Skeletal muscle satellite cell (primary cell): ENCODE measurements at regions not wholly inside any gene's neighbourhood (a gene's known extent, or its start where the extent isn't known, plus 50 kb on each side); places are given as distances from the start of the nearest gene placed in this dataset.

Source experiments
- H3K27me3 ChIP-seq: 2 replicates; pipeline ENCODE4 v1.7.0; 2013; ENCODE audit warnings: low read length; ENCODE audit not compliant: control insufficient read depth, insufficient read depth
- H3K36me3 ChIP-seq: 2 replicates; pipeline ENCODE4 v1.7.0; 2013; ENCODE audit warnings: mild to moderate bottlenecking, control low read depth, low read length; ENCODE audit not compliant: insufficient read depth
- H3K4me1 ChIP-seq: 2 replicates; pipeline ENCODE4 v1.7.0; 2013; ENCODE audit warnings: low read length; ENCODE audit not compliant: control insufficient read depth, insufficient read depth
- H3K4me2 ChIP-seq: 2 replicates; pipeline ENCODE4 v1.7.0; 2013; ENCODE audit warnings: mild to moderate bottlenecking, low read length
- H3K4me3 ChIP-seq: 2 replicates; pipeline ENCODE4 v1.7.0; 2013; ENCODE audit warnings: low read length
- H3K9ac ChIP-seq: 2 replicates; pipeline ENCODE4 v1.7.0; 2013; ENCODE audit warnings: mild to moderate bottlenecking, low read depth, low read length, moderate library complexity
- H3K9me3 ChIP-seq: replicated peaks from 2 replicates; pipeline ENCODE4 v1.7.0; 2013; ENCODE audit warnings: mild to moderate bottlenecking, control low read depth, low read length

DNA sequence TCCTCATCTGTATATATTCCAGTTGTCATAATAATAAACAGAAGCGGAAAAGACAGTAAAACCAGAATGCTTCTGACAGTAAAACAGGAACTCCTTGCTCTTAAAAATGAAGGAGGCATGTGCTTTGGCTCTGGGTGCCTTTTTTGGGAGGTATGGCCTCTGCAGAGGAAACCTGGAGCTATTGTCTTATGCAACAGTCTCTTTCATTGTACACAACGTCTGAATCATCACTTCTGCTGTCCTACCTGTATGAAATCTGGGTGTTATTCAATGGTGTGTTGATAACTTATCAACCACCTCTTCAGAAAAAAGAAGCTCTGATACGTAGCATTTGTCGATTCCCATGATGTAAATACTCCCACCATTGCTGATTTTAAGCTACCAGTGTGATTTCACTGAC, 64.8 kb downstream of the CDCA7 start:
- Histone ChIP-seq H3K9ac (no peak overlapping the region), H3K27me3 (peaks cover 30% of the 10 kb centered on the region), H3K4me2 (no peak overlapping the region), H3K36me3 (no peaks in the 10 kb centered on the region), H3K4me1 (peaks cover 5% of the 10 kb centered on the region), H3K4me3 (no peak overlapping the region), H3K9me3 (no peaks in the 10 kb centered on the region)

DNA sequence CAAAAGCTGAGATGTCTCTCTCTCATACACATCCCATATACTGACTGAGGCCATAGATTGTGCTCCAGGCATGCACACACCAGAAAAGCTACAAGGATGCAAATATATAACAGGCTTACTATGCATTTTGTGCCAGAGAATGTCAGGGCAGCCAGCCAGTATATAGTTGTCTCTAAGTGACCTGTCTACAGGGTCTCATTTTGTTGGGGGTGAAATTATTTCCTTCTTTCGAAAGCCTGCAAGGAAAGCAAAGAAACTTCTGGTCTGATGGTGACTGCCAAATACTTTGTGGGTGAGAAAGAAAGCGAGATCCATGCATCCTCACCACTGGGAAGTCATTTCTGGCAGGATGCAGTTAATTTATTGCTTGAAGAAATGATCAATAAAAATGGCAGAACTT, 70.2 kb downstream of the CDCA7 start:
- Histone ChIP-seq H3K4me2 (no peak overlapping the region), H3K9me3 (no peaks in the 10 kb centered on the region), H3K9ac (no peak overlapping the region), H3K4me3 (no peak overlapping the region), H3K4me1 (peaks cover 4% of the 10 kb centered on the region), H3K27me3 (peaks cover 25% of the 10 kb centered on the region), H3K36me3 (no peaks in the 10 kb centered on the region)

DNA sequence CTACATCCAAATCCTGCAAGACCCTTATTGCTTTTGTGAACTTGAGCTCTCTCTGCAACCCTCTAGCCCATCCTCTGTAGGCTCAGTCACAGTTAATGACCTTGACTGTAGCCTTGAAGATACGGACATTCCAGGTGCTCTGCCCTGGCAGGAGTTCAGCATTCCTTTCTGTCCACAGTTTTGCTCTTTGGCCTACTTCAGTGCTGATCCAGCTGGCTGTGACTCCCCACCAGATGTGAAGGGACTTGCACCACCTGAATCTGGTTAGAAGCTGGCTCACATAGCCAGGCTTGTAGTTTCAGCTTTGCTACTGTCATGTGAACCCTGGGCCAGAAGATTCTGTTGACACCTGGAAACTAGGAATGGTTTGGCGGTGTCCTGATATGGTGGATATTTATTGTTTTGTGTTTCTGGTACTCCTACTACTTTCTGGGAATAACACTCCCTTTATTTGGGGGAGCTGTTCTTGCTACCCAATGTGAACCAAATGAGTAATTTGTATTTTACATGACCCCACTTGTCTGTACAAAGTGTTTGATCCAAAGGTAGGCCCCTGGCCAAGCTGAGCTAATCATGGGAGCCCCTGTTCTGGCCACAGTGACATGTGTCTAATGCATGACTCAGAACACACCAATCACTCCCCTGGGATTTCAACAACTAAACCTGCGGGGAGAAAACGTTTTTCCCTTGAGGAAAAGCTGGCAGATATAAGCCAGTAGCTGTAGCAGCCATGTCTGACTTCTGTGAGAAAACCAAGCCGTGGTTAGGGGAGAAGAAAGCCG, 73.4 kb downstream of the CDCA7 start:
- Histone ChIP-seq H3K9me3 (no peaks in the 10 kb centered on the region), H3K4me1 (peaks cover 20% of the 10 kb centered on the region), H3K4me3 (no peak overlapping the region), H3K27me3 (peaks cover 2% of the 10 kb centered on the region), H3K36me3 (no peaks in the 10 kb centered on the region), H3K9ac (no peak overlapping the region), H3K4me2 (no peak overlapping the region)

DNA sequence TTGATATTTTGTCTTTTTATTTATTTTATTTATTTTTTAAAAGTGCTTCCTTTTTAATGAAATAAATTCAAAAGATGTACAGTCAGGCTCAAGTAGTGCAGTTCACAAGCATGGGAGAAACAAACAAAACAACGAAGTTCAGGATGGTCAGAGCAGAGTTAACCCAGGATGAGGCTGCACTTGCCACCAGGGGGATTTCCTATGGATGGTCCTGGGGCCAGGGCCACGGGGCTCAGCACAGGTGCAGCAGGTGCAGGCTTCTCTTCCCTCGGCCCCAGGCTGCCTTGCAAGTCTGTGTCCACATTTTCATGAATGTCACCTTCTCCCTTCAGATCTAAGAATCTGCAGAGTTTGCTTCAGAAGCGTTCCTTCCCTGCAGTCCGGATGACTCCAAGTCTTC, 76.5 kb downstream of the CDCA7 start:
- Histone ChIP-seq H3K4me2 (no peak overlapping the region), H3K27me3 (peaks cover 4% of the 10 kb centered on the region), H3K4me3 (no peak overlapping the region), H3K4me1 (peaks cover 20% of the 10 kb centered on the region), H3K9ac (no peak overlapping the region), H3K9me3 (no peaks in the 10 kb centered on the region), H3K36me3 (no peaks in the 10 kb centered on the region)

DNA sequence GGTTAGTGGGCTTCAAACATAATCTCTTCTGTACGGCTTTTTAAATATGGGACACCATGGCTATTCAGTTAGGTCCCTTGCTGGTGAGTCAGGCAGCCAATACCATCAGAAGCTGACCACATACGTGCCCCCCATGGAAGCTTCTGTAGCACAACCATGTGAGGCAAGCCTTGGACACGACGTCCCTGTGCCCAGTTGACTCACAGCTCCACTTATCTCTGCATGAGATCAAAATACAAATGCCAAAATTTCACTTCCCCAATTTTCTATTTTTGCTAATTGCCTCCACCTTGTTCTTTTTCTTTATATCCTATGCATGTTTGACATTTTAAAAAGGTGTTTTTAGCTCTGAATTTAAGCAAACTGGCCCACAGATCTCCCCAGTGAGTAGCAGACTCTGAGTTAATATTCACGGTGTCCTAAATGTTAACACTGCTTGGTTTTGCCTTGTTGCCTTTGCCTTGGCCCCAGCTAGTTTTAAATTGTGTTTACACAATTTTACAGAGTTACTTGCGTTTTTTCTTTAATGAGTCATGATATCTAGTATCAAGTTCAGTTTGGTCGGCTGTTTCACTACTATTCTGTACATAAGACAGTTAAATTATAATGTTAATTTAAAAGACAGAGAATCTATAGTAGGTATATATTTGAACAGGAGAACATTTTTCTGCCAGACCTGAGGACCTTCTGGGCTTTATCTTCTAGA, 77.5 kb downstream of the CDCA7 start:
- Histone ChIP-seq H3K4me2 (peak overlapping the region; percentile 30), H3K9me3 (no peaks in the 10 kb centered on the region)

DNA sequence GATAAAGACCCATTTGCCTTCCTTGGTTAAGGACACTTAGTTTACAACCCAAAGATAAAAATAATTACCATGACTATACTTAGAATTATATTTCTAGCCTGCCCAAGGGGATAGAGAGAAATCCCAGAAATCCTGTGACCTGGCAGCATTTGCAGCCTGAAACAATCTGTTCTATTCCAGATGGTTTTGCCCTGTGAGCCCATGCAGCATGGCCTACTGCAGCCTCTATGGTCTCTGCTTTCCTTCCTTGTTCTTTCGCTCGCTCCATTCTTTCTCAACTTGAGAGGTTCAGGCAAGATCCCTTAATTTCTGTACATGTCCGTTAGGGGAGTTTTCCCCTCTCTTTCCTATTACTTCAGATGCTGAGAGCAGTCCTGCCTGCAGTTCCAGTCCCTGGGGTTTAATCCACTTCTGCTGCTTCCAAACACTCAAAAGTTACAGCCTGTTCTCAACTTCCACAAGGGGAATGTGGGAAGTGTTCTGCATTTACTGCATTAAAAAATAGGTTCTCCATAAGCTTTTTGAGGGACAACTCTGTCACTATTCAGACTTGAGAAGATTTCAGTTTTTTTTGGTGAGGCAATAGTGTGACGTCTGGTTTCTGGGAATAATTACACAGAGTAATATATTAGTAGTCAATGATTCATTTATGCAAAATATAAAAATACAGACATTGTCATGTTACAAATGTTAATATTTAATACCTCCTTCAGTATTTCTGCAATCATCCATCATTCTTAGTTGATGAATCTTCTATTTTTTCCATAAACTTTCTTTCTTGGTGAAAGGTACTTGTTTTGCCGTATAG, 80.3 kb downstream of the CDCA7 start:
- Histone ChIP-seq H3K9ac (no peak overlapping the region), H3K9me3 (no peaks in the 10 kb centered on the region), H3K4me1 (peaks cover 16% of the 10 kb centered on the region), H3K27me3 (peaks cover 6% of the 10 kb centered on the region), H3K4me2 (no peak overlapping the region), H3K4me3 (no peak overlapping the region), H3K36me3 (no peaks in the 10 kb centered on the region)

More for the DNA sequence above, 77.5 kb downstream of the CDCA7 start:
- Histone ChIP-seq H3K9ac (no peak overlapping the region), H3K4me3 (no peak overlapping the region), H3K36me3 (no peaks in the 10 kb centered on the region), H3K27me3 (peaks cover 4% of the 10 kb centered on the region), H3K4me1 (peaks cover 20% of the 10 kb centered on the region)

DNA sequence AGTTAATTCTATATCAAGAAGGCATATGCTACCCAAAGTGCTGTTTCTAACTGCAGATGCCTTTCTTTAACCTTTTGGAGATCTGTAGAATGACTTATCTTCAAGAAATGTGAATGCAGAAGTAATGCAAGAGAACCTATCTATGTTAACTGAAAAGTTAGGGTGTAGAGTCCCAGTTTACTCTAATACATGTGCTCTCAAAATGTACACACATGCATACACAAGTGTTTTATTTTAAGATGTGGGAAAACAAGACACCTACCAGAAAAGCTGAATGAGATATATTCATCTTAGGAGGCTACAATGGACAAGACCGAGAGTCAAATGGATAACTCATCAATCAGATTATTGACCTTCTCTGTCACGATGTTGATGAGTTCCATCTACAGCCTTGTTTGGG, 80.9 kb downstream of the CDCA7 start:
- H3K9me3 ChIP-seq, result no peaks in the 10 kb centered on the region
- peaks cover 6% of the 10 kb centered on the region for H3K27me3 ChIP-seq
- H3K4me1 ChIP-seq, result peaks cover 16% of the 10 kb centered on the region
- no peak overlapping the region for H3K4me3 ChIP-seq
- no peak overlapping the region for H3K4me2 ChIP-seq
- H3K9ac ChIP-seq, result no peak overlapping the region
- no peaks in the 10 kb centered on the region for H3K36me3 ChIP-seq

DNA sequence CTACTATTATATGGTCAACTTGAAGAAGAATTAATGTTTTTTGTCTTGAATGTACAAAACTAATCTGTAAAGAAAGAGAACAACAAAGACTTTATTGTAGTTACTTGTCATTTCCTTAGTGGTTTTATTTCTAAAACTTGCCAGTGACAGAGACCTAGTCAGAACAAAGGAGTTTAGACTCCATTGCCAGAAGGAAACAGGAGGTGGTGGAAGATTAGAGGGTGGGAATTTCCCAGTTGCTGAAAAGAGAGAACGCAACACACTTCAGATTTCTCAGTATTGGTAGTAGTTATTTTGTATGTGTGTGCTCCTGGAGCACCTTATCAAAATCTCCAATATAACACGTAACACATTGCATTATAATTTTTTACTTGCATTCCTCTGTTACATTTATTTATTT, 81.4 kb downstream of the CDCA7 start:
- Histone ChIP-seq H3K27me3 (peaks cover 10% of the 10 kb centered on the region), H3K4me2 (no peak overlapping the region), H3K4me1 (peaks cover 16% of the 10 kb centered on the region), H3K9me3 (no peaks in the 10 kb centered on the region), H3K36me3 (no peaks in the 10 kb centered on the region), H3K9ac (no peak overlapping the region), H3K4me3 (no peak overlapping the region)

DNA sequence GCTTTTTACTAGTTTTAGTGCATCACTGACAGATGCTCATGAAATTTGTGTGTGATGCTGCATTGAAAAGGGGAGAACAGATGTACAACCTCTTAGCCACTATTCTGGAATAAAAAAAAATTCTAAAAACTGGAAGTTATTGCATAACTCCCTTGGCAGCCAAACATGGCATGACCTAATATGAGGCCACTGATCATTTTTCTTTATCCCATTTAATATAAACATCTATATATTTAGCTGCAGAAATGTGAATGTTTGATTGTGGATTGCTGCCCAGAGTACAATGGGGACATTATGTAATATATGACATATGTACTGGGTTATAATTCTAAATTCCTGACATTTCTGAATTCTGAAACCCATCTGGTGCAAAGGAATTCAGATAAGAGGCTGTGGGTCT, 86.5 kb downstream of the CDCA7 start:
- Histone ChIP-seq H3K9me3 (no peaks in the 10 kb centered on the region), H3K4me3 (no peak overlapping the region), H3K4me2 (no peak overlapping the region), H3K4me1 (no peaks in the 10 kb centered on the region), H3K9ac (no peak overlapping the region), H3K27me3 (peaks cover 32% of the 10 kb centered on the region), H3K36me3 (no peaks in the 10 kb centered on the region)

DNA sequence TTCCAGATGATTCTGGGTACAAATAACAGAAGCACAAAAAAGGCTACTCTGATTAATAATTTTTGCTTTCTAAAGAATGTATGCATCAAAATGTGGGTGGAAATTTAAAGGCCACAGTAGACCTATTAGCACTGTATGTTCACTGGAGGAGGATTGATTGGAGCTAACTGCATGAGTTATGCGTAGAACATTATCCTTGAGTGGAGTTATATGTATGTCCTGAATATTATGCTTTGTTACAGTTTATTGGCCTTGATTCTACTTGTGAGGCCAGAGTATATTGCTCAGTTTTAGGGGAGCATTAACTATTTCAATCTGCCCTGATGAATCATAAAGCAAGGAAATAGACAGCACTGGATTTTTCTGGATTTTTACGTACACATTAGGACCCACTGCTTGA, 87.9 kb downstream of the CDCA7 start:
- no peaks in the 10 kb centered on the region for H3K4me1 ChIP-seq
- H3K4me2 ChIP-seq, result no peak overlapping the region
- H3K4me3 ChIP-seq, result no peak overlapping the region
- H3K9me3 ChIP-seq, result no peaks in the 10 kb centered on the region
- no peaks in the 10 kb centered on the region for H3K36me3 ChIP-seq
- no peak overlapping the region for H3K9ac ChIP-seq
- H3K27me3 ChIP-seq, result peaks cover 32% of the 10 kb centered on the region

DNA sequence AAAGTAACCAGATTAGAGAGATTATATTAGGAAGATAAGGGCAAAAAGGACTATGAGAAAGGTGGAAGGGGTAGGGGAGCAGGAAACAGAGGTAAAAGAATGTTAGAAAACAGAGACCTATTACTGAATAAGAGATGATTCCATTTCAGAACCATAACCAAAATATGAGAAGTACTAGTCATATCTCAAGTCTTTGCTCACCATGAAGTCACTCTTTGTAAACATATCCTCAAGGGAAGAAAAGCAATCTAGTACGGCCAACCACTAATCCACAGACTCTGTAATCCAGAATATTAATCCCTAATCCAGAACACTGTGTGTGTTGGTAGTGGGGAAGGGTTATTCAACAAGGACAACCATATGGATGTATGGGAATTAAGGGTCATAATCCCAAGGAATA, 92.0 kb downstream of the CDCA7 start:
- Histone ChIP-seq H3K4me2 (no peak overlapping the region), H3K9me3 (no peaks in the 10 kb centered on the region), H3K4me3 (no peak overlapping the region), H3K27me3 (peaks cover 32% of the 10 kb centered on the region), H3K9ac (no peak overlapping the region), H3K4me1 (no peaks in the 10 kb centered on the region), H3K36me3 (no peaks in the 10 kb centered on the region)
